ENCODE measurements at regions not wholly inside any gene's neighbourhood (a gene's known extent, or its start where the extent isn't known, plus 50 kb on each side); places are given as distances from the start of the nearest gene placed in this dataset.

- no peak overlapping the region for H3K4me3 ChIP-seq (ENCODE audit: low read depth, low read length)
- ChIA-PET CTCF (no interaction called here), POLR2A (no interaction called here)
- no peak for DNase-seq (ENCODE audit: low read depth, low spot score)
- TF ChIP-seq, protein P1, sequence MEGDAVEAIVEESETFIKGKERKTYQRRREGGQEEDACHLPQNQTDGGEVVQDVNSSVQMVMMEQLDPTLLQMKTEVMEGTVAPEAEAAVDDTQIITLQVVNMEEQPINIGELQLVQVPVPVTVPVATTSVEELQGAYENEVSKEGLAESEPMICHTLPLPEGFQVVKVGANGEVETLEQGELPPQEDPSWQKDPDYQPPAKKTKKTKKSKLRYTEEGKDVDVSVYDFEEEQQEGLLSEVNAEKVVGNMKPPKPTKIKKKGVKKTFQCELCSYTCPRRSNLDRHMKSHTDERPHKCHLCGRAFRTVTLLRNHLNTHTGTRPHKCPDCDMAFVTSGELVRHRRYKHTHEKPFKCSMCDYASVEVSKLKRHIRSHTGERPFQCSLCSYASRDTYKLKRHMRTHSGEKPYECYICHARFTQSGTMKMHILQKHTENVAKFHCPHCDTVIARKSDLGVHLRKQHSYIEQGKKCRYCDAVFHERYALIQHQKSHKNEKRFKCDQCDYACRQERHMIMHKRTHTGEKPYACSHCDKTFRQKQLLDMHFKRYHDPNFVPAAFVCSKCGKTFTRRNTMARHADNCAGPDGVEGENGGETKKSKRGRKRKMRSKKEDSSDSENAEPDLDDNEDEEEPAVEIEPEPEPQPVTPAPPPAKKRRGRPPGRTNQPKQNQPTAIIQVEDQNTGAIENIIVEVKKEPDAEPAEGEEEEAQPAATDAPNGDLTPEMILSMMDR (IDR thresholded peaks at IDR 0.05; ENCODE audit: insufficient read depth, low read length, missing control alignments): no peak
Observed at GRCh38 chr11:104694259-104695064, 203.8 kb downstream of the CASP12 start.

DNA sequence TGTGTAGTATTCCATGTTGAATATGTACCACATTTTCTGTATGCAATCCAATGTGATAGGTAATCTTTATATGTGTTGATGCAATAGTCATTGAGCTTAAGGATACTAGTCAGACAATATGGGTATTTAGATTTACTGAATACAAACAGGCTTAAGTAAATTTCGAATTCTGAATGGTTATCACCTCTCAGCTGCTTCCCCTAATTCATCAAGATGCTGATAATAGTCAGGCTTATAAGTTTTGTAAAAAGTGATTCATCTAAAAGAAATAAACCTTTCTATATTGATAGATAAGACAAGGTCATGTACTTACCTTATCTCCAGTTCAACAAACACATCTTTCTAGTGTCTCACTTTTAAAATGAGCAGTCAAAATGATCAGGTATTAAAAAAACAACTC, 205.5 kb downstream of the CASP12 start:
- ChIA-PET CTCF (no interaction called here), POLR2A (interaction anchor here (0.6 kb wide), 1 partner anchor 1728 kb away, joined by 3 read pairs; no protein-coding TSS in a partner anchor)
- TF ChIP-seq, protein P1 (IDR thresholded peaks at IDR 0.05; ENCODE audit: insufficient read depth, low read length, missing control alignments): no peak
- H3K4me3 ChIP-seq (ENCODE audit: low read depth, low read length): no peak overlapping the region
- no peak for DNase-seq (ENCODE audit: low read depth, low spot score)

DNA sequence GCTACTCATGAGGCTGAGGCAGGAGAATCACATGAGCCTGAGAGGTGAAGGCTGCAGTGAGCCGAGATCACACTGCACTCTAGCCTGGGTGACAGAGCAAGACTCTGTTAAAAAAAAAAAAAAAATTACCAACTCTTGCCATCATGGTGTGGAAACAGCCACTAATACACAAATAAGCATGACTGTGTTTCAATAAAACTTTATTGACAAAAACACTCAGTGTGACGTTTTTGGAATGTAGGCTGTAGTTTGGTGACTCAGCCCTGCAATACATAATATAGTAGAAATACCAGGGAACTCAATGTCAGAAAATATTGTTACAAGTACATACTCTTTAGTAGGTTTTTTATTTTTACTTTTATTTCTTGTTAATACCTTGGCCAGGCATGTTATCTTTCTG, 207.1 kb downstream of the CASP12 start:
- no peak for DNase-seq (ENCODE audit: low read depth, low spot score)
- TF ChIP-seq, protein P1 (IDR thresholded peaks at IDR 0.05; ENCODE audit: insufficient read depth, low read length, missing control alignments): no peak
- POLR2A ChIA-PET: no interaction called here
- no peak overlapping the region for H3K4me3 ChIP-seq (ENCODE audit: low read depth, low read length)
- CTCF ChIA-PET: no interaction called here

DNA sequence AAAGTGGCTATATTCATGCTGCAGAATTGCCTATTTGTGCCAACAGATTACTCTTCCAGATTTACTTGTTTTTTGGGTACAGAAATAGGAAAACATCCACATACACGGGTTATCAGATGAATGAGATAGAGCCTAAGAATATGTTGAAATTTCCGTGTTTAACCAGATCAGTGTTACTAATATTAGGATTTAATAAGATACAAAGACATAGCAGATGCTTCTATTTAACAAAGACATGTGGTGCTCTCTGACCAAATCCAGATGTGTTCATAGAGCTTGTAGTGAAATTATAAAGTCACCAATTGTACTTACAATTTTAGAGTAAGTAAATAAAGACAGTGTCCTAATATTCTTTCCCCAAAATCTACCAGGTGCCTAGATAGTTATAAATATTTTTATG, 208.0 kb downstream of the CASP12 start:
- ChIA-PET POLR2A (no interaction called here), CTCF (no interaction called here)
- TF ChIP-seq, protein P1 (IDR thresholded peaks at IDR 0.05; ENCODE audit: insufficient read depth, low read length, missing control alignments): no peak
- H3K4me3 ChIP-seq (ENCODE audit: low read depth, low read length): no peak overlapping the region
- DNase-seq (ENCODE audit: low read depth, low spot score): no peak

DNA sequence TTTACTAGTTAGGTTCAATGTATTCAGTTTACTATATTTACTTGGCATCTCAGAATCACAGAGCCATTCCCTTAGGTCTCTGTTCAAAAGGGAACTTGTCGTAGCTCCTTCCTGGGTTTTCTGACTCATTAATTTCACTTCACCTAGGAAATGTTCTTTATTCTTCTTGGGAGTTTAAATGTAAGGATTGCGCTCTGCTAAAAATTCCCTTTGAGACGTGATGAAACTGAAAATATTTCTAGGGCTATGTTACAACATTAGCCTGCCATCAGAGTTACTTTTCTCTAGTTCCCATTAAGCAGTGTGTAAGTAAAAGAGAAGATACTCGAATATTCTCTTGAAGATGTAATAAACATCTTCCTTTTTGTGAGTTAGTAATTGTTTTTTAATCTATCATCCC, 209.5 kb downstream of the CASP12 start:
- POLR2A ChIA-PET: no interaction called here
- CTCF ChIA-PET: no interaction called here
- TF ChIP-seq, protein P1 (IDR thresholded peaks at IDR 0.05; ENCODE audit: insufficient read depth, low read length, missing control alignments): no peak
- no peak overlapping the region for H3K4me3 ChIP-seq (ENCODE audit: low read depth, low read length)
- no peak for DNase-seq (ENCODE audit: low read depth, low spot score)

GRCh38 chr11:104682206-104682605, 216.1 kb downstream of the CASP12 start:
- no peak overlapping the region for H3K4me3 ChIP-seq (ENCODE audit: low read depth, low read length)
- ChIA-PET POLR2A (no interaction called here), CTCF (no interaction called here)
- DNase-seq (ENCODE audit: low read depth, low spot score): no peak
- TF ChIP-seq, protein P1 (IDR thresholded peaks at IDR 0.05; ENCODE audit: insufficient read depth, low read length, missing control alignments): no peak

Data from AG04449 (cell line).